ENCODE measurements at regions not wholly inside any gene's neighbourhood (a gene's known extent, or its start where the extent isn't known, plus 50 kb on each side); places are given as distances from the start of the nearest gene placed in this dataset.

GRCh38 chr4:38330936-38331335 is 333.1 kb upstream of the KLF3 start:
- TF ChIP-seq, protein P1, sequence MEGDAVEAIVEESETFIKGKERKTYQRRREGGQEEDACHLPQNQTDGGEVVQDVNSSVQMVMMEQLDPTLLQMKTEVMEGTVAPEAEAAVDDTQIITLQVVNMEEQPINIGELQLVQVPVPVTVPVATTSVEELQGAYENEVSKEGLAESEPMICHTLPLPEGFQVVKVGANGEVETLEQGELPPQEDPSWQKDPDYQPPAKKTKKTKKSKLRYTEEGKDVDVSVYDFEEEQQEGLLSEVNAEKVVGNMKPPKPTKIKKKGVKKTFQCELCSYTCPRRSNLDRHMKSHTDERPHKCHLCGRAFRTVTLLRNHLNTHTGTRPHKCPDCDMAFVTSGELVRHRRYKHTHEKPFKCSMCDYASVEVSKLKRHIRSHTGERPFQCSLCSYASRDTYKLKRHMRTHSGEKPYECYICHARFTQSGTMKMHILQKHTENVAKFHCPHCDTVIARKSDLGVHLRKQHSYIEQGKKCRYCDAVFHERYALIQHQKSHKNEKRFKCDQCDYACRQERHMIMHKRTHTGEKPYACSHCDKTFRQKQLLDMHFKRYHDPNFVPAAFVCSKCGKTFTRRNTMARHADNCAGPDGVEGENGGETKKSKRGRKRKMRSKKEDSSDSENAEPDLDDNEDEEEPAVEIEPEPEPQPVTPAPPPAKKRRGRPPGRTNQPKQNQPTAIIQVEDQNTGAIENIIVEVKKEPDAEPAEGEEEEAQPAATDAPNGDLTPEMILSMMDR (IDR thresholded peaks at IDR 0.05), result no peak
- TF ChIP-seq POLR2A (IDR thresholded peaks at IDR 0.05), result no peak
